Osteoblast (primary cell): ENCODE measurements at regions not wholly inside any gene's neighbourhood (a gene's known extent, or its start where the extent isn't known, plus 50 kb on each side); places are given as distances from the start of the nearest gene placed in this dataset.
A peak's percentile ranks its signal among the peaks of the same experiment; 100 is the strongest.
"Not testable (repeated sequence)": the region's sequence is repeated elsewhere in the genome, so short reads cannot be mapped to it uniquely, and the experiment has no call there.

Experiments used
- DNase-seq: peaks from one replicate; pipeline ENCODE4 v3.0.0; 2011; ENCODE audit warnings: low spot score, mixed read lengths; ENCODE audit not compliant: insufficient read length; ENCODE audit errors: missing footprints
- H2AFZ ChIP-seq: 2 replicates; pipeline ENCODE4 v1.6.0; 2011; ENCODE audit warnings: mild to moderate bottlenecking, low read length
- H3K27ac ChIP-seq: 2 replicates; pipeline ENCODE4 v1.5.1; 2011; ENCODE audit warnings: mild to moderate bottlenecking, low read depth, low read length, moderate library complexity
- H3K27me3 ChIP-seq: 2 replicates; pipeline ENCODE4 v1.6.0; 2012; ENCODE audit warnings: mild to moderate bottlenecking, control low read depth, inconsistent platforms, low read length, moderate library complexity; ENCODE audit not compliant: insufficient read depth
- H3K36me3 ChIP-seq: 2 replicates; pipeline ENCODE4 v1.5.1; 2011; ENCODE audit warnings: mild to moderate bottlenecking, low read length, control low read depth, moderate library complexity; ENCODE audit not compliant: insufficient read depth
- H3K4me1 ChIP-seq: 2 replicates; pipeline ENCODE4 v1.5.1; 2011; ENCODE audit warnings: mild to moderate bottlenecking, low read length, control low read depth, moderate library complexity; ENCODE audit not compliant: insufficient read depth
- H3K4me2 ChIP-seq: 2 replicates; pipeline ENCODE4 v1.6.0; 2011; ENCODE audit warnings: mild to moderate bottlenecking, low read length; ENCODE audit not compliant: insufficient read depth
- H3K4me3 ChIP-seq: fragments of 200-600 bp; sonication (generic); 3 replicates; pipeline ENCODE4 v1.5.1; 2012; ENCODE audit warnings: mild to moderate bottlenecking, low read length, inconsistent platforms; ENCODE audit not compliant: insufficient read depth
- H3K79me2 ChIP-seq: 2 replicates; pipeline ENCODE4 v1.6.0; 2012; ENCODE audit warnings: mild to moderate bottlenecking, low read length, control low read depth, inconsistent platforms; ENCODE audit not compliant: insufficient read depth
- H3K9me3 ChIP-seq: 2 replicates; pipeline ENCODE4 v1.5.1; 2011; ENCODE audit warnings: low read depth, low read length, control low read depth
- H4K20me1 ChIP-seq: 2 replicates; pipeline ENCODE4 v1.6.0; 2012; ENCODE audit warnings: mild to moderate bottlenecking, low read length, control low read depth; ENCODE audit not compliant: insufficient read depth
- TF ChIP-seq, protein P1 (sequence below): IDR thresholded peaks from 2 replicates; pipeline ENCODE4 v1.5.1; 2011; ENCODE audit warnings: mild to moderate bottlenecking, low read depth, low read length, moderate library complexity; ENCODE audit errors: extremely low read depth

DNA sequence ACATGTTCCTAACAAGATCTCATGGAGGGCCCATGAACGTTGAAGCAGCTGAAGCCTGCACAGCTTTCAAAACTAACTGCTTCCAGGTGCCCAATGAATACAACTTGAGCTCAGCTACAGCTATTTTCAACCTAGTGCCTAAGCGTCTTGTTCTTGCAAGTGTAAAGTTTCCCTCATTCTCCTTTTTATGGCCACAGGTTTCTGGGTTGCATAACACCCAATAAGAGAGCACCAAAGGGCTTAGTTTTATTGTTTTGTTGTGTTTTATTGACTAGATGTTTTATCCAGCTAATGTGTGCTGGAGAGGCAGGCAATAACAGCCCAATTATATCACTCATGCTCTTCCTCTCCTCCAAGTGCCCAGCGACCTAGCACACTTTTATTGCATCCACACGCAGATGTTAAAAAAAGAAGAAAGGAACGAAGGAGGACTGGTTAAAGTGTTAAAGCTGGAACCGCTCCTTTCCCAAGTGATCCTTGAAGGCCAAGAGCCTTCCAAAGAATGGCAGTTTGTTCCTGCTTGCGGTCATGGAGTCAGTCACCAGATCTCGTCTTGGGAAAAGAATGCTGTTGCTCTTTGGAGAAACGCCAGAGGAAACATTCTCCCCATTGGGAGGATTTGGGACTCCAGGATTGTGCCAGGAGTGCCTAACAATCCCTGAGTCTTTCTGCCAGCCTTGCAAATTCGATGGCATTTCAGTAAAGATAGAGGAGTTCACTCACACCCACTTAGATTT lies 156.9 kb downstream of the MEX3B start:
- Histone ChIP-seq H3K4me2 (peak overlapping the region; percentile 56), H3K27me3 (no peaks in the 10 kb centered on the region), H3K36me3 (no peaks in the 10 kb centered on the region), H2AFZ (no peak overlapping the region), H3K27ac (peak overlapping the region; percentile 55), H3K9me3 (no peaks in the 10 kb centered on the region), H3K79me2 (no peaks in the 10 kb centered on the region), H3K4me1 (peaks cover 33% of the 10 kb centered on the region), H3K4me3 (no peak overlapping the region), H4K20me1 (no peaks in the 10 kb centered on the region)
- TF ChIP-seq, protein P1, sequence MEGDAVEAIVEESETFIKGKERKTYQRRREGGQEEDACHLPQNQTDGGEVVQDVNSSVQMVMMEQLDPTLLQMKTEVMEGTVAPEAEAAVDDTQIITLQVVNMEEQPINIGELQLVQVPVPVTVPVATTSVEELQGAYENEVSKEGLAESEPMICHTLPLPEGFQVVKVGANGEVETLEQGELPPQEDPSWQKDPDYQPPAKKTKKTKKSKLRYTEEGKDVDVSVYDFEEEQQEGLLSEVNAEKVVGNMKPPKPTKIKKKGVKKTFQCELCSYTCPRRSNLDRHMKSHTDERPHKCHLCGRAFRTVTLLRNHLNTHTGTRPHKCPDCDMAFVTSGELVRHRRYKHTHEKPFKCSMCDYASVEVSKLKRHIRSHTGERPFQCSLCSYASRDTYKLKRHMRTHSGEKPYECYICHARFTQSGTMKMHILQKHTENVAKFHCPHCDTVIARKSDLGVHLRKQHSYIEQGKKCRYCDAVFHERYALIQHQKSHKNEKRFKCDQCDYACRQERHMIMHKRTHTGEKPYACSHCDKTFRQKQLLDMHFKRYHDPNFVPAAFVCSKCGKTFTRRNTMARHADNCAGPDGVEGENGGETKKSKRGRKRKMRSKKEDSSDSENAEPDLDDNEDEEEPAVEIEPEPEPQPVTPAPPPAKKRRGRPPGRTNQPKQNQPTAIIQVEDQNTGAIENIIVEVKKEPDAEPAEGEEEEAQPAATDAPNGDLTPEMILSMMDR: no peak
- DNase-seq: peak; percentile 75

DNA sequence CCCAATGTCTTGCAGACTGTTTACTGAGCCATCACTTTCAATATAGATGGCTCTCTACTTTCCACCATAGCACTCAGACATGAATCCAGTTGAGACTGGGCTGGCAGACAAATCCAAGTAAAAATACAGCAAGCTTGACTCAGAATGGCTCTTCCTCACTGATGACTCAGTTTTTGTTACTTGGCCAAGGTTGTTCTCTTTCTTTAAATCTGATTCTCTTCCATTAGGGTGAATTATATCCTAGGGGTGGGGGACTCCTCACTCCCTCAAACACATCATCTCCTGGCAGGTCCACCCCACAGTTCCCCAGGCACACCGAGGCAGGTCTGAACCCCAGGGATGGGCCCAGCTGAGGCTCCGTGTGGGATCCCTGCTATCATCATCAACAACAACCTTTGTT lies 157.9 kb downstream of the MEX3B start:
- H3K27me3 ChIP-seq: no peaks in the 10 kb centered on the region
- H3K36me3 ChIP-seq: no peaks in the 10 kb centered on the region
- peak overlapping the region; percentile 23 for H3K4me2 ChIP-seq
- no peak overlapping the region for H2AFZ ChIP-seq
- H3K4me3 ChIP-seq: no peak overlapping the region
- TF ChIP-seq, protein P1: no peak
- H3K79me2 ChIP-seq: no peaks in the 10 kb centered on the region
- peaks cover 33% of the 10 kb centered on the region for H3K4me1 ChIP-seq
- no peaks in the 10 kb centered on the region for H4K20me1 ChIP-seq
- no peaks in the 10 kb centered on the region for H3K9me3 ChIP-seq
- peak overlapping the region; percentile 55 for H3K27ac ChIP-seq
- DNase-seq: no peak

DNA sequence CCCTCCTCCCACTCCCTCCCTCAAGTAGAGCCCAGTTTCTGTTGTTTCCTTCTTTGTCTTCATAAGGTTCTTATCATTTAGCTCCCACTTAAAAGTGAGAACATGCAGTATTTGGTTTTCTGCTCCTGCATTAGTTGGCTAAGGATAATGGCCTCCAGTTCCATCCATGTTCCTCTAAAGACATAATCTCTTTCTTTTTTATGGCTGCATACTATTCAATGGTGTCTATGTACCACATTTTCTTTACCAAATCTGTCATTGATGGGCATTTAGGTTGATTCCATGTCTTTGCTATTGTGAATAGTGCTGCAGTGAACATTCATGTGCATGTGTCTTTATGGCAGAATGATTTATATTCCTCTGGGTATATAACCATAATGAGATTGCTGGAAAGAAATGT lies 158.6 kb downstream of the MEX3B start:
- H3K27ac ChIP-seq: peak overlapping the region; percentile 55
- H4K20me1 ChIP-seq, H3K36me3 ChIP-seq, H3K27me3 ChIP-seq, H2AFZ ChIP-seq, H3K9me3 ChIP-seq, H3K79me2 ChIP-seq, DNase-seq, H3K4me2 ChIP-seq, H3K4me3 ChIP-seq: not testable (repeated sequence)
- peaks cover 33% of the 10 kb centered on the region for H3K4me1 ChIP-seq

DNA sequence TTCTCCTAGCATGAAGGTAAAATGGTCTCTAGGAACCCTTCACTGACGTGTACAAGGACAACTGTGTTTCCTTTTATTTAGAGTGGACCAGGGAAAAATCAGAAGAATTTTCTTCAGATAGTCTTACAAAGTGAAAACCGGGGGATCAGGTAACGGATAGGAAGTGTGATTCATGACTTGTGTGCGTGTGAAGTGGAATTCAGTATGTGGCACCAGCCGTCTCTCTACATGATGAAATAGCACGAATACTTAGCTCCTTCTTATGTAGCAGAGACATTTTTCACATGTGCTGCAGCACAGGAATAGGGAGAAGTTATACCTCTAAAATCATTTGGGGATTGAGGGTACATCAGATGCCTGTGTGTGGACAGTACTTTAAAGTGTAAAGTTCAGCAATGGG lies 159.2 kb downstream of the MEX3B start:
- Histone ChIP-seq H2AFZ (no peak overlapping the region), H3K27me3 (no peaks in the 10 kb centered on the region), H3K36me3 (no peaks in the 10 kb centered on the region), H4K20me1 (no peaks in the 10 kb centered on the region), H3K4me1 (peaks cover 33% of the 10 kb centered on the region), H3K79me2 (no peaks in the 10 kb centered on the region), H3K4me3 (no peak overlapping the region), H3K27ac (peak overlapping the region; percentile 11), H3K4me2 (no peak overlapping the region), H3K9me3 (no peaks in the 10 kb centered on the region)
- TF ChIP-seq, protein P1: no peak
- DNase-seq: no peak
